ENCODE measurements at regions not wholly inside any gene's neighbourhood (a gene's known extent, or its start where the extent isn't known, plus 50 kb on each side); places are given as distances from the start of the nearest gene placed in this dataset.

GRCh38 chr14:71203306-71203705, 296.0 kb downstream of the PCNX1 start:
- TF ChIP-seq CTCF (IDR thresholded peaks at IDR 0.05 in 8 of 11, conservative IDR thresholded peaks at IDR 0.05 in 3 of 11), result no peak
- TF ChIP-seq POLR2A (IDR thresholded peaks at IDR 0.05), result no peak
- no peak for TF ChIP-seq POLR2AphosphoS5 (IDR thresholded peaks at IDR 0.05)
